GM23248 (cell line): ENCODE measurements at regions not wholly inside any gene's neighbourhood (a gene's known extent, or its start where the extent isn't known, plus 50 kb on each side); places are given as distances from the start of the nearest gene placed in this dataset.

Experiments used
- EZH2 ChIP-seq: fragments of 200-600 bp; sonication (generic); IDR thresholded peaks from 2 replicates; pipeline ENCODE4 v1.6.1; 2018; ENCODE audit warnings: antibody characterized with exemption, mild to moderate bottlenecking; ENCODE audit not compliant: insufficient read depth, poor library complexity, severe bottlenecking
- EZH2phosphoT487 ChIP-seq: fragments of 200-600 bp; sonication (generic); IDR thresholded peaks from 2 replicates; pipeline ENCODE4 v1.6.1; 2018; ENCODE audit warnings: antibody characterized with exemption, moderate library complexity, mild to moderate bottlenecking, low read depth; ENCODE audit not compliant: insufficient read depth

- TF ChIP-seq EZH2phosphoT487 (no peak), EZH2 (no peak)
Measured at GRCh38 chr1:86233403-86233802, 76.8 kb upstream of the COL24A1 start.
